DLD1 (cell line): ENCODE measurements at regions not wholly inside any gene's neighbourhood (a gene's known extent, or its start where the extent isn't known, plus 50 kb on each side); places are given as distances from the start of the nearest gene placed in this dataset.
"Not testable (repeated sequence)": the region's sequence is repeated elsewhere in the genome, so short reads cannot be mapped to it uniquely, and the experiment has no call there.

Experiments used
- in situ Hi-C: cut with HindIII; loops from 2 replicates; pipeline ENCODE4 v1.10.0; 2017; ENCODE audit warnings: low sequenced_read_pairs

DNA sequence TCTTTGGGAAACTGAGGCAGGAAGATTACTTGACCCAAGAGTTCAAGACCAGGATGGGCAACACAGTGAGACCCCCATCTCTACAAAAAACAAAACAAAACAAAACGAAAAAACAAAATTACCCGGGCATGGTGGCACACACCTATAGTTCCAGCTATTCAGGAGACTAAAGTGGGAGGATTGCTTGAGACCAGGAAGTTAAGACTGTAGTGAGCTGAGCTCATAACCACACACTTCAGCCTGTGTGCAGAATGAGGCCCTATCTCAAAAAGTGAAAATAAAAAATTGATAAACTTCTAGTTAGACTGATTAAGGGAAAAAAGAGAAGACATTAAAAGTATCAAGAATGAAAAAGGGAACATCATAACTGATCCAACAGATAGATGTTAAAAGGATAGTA is 154.0 kb downstream of the RHOU start:
- in situ Hi-C loops, result no loop called here

DNA sequence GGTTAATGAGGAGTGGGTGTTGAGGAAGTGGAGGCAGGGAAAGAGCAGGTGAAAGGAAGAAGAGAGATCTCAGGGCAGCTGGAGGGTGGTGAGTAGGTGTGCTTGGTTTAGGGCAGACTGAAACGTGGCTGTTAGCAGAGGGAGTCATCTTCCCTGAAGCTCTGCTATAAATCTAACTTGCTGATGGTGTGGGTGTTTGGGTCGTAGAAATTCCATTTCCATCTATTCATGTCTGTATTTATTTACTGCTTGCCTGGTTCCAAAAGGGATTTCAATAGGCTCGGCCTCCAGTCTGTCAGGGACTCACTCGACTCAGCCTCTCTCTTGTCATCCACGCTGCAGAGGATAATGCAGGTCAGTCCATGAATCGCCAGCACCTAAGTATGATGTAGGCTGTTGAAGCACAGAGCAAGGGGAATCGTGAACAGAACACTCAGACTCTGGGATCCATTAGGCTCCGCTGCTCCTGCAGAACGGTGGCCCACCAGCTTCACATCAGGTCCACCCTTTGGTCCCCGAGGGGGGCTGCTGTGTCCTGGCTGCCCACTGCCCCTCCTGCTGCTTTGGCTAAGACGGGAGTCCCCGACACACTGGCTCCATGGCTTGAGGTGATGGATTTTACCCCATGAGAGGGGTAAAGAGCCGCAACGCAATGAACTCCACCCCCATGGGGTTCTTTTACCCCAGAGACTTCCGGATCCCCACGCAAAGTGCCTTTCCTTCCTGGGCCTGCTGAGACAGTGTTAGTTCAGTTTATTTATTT is 156.2 kb downstream of the RHOU start:
- in situ Hi-C loops, result no loop called here

GRCh38 chr1:228892200-228892599 is 156.9 kb downstream of the RHOU start:
- in situ Hi-C loops, result not testable (repeated sequence)

GRCh38 chr1:228894442-228894989 is 159.2 kb downstream of the RHOU start:
- in situ Hi-C loops, result no loop called here

- in situ Hi-C loops, result no loop called here
These were observed 162.6 kb downstream of the RHOU start for GRCh38 chr1:228897901-228898300.

- in situ Hi-C loops, result no loop called here
These were observed 163.3 kb downstream of the RHOU start for GRCh38 chr1:228898582-228898992.

DNA sequence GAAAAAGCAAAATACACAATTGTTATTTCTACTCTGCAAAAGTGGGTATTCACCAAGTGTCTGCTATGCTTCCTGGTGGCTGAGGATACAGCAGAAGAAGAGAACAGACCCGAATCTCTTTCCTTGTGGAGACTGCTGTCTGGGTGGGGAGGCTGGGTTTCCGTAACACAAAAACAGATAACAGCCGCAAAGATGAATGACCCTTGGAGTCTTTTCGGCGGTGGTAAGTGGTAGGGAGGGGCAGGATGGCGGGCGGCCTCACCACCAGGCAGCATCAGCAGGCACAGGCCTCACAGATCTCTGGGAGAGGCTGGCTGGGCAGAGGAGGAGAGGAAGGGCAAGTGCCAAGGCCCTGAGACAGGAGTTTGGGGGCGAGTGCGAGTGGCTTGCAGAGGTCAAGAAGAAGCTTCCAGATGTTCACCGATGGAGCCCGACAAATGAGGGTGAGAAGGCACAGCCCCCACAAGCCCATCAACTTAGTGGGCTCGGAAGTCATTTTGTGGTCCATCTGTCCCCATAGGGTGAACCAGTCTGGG is 164.2 kb downstream of the RHOU start:
- in situ Hi-C loops, result no loop called here

- in situ Hi-C loops, result no loop called here
These were observed 165.0 kb downstream of the RHOU start for GRCh38 chr1:228900099-228900885.

DNA sequence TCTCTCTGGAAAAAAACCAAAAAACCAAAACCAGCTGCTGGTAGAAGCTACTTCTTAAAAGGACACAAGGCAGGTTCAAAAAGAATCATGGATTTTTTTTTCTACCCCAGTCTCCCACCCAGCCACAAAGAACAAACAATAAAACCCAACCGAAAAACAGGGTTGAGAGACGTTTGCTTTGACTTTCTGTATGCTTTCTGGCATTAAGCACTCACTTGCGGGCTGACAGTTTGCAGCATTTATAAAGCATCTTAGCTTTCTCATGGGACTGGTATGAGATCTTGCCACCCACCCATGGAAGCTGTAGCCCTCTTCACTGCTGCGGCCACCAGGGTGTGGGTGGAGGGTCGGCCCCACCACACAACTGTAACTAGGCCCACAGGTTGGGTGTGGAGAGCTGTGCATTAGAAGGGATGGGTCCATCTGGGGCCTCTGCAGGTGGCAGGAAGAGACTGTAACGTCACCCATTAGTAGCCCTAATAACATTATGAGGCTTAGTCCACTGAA is 165.7 kb downstream of the RHOU start:
- in situ Hi-C loops, result no loop called here

DNA sequence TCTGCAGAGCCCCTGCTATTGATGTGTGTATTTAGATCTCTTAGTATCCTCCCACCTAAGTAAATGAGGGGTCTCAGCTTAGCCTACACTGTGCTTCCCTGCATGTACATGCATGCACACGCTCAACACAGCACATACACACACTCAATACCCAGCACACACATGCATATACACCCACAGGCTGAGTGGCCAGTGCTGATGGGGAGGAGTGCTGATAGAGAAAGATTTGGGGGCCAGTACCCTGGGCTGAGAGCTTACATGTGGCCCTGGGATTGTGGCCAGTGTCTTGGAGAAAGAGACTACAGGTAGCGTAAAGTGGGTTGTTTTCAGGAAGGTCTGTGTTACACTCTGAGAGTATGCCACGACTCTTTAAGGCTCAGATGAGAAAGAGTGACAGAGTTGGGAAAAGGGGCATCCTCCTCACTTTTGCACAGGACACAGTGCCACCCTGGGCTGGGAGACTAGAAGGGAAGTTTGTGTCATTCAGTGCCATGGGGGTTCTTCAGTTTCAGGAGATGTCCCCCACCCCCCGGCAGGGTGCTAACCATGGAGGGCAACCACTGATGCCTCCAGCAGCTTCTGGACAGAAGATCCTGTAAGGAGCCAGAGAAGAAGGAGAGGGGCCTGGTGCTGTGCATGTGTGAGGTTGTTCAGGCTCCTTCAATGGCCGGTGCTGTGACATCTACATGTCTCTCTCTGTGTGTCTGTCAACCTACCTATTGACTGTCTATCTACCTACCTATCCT is 166.8 kb downstream of the RHOU start:
- in situ Hi-C loops, result no loop called here

GRCh38 chr1:228902781-228903433 is 167.6 kb downstream of the RHOU start:
- in situ Hi-C loops, result no loop called here

- in situ Hi-C loops, result no loop called here
These were observed 168.3 kb downstream of the RHOU start for GRCh38 chr1:228903434-228904071.

DNA sequence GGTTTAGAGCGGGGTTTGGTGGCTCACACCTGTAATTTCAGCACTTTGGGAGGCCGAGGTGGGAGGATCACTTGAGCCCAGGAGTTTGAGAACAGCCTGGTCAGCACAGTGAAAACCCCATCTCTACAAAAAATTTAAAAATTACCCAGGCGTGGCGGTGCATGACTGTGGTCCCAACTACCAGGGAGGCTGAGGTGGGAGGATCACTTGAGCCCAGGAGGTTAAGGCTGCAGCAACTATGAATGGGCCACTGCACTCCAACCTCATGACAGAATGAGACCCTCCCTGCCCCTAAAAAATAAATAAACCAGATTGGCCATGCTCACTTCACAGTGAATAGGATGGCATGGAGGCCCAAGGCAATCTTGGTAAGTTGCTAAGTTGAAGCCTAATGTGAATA is 168.9 kb downstream of the RHOU start:
- in situ Hi-C loops, result no loop called here

GRCh38 chr1:228905701-228906101 is 170.4 kb downstream of the RHOU start:
- in situ Hi-C loops, result no loop called here

DNA sequence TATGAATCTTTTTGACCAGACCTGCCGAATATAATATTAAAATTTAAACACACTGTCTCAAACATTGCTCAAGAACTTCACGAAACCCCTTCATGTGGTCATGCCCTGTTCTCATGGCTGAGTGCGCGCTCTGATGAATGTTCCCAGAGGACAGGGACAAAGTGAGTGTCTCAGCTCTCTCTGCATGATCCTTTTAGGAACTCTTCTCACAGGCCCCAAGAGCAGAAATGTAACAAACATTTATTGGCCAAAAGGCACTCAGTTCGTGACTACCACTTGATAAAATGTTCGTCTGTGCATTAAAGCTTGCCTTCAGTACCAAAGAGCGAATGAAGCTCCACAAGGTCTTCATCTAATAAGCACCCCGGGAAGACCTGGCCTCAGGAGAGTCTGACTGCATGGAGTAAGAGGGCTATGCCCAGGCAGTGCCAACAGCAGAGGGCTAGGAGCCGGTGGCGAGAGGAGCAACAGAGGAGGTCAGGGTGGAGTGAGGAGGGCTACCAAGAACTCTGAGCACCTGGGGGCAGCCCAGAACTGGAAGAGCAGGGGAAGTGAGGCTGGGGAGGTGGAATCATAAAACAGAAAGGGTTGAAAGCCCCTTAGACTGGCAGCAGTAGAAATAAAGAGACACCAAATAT is 171.1 kb downstream of the RHOU start:
- in situ Hi-C loops, result no loop called here

- in situ Hi-C loops, result no loop called here
These were observed 176.2 kb downstream of the RHOU start for GRCh38 chr1:228911225-228912210.

- in situ Hi-C loops, result no loop called here
These were observed 178.5 kb downstream of the RHOU start for GRCh38 chr1:228913626-228914414.
